ENCODE measurements at regions not wholly inside any gene's neighbourhood (a gene's known extent, or its start where the extent isn't known, plus 50 kb on each side); places are given as distances from the start of the nearest gene placed in this dataset.
"Not testable (repeated sequence)": the region's sequence is repeated elsewhere in the genome, so short reads cannot be mapped to it uniquely, and the experiment has no call there.

- DNase-seq: no peak
These were observed 523.4 kb downstream of the TENT5A start for GRCh38 chr6:81228912-81229555.

GRCh38 chr6:81226957-81227356, 525.5 kb downstream of the TENT5A start:
- DNase-seq: no peak

GRCh38 chr6:81216668-81217067, 535.8 kb downstream of the TENT5A start:
- DNase-seq: no peak

GRCh38 chr6:81215092-81215432, 537.4 kb downstream of the TENT5A start:
- no peak for DNase-seq

GRCh38 chr6:81214414-81215091, 537.9 kb downstream of the TENT5A start:
- no peak for DNase-seq

GRCh38 chr6:81204731-81205130, 547.8 kb downstream of the TENT5A start:
- peak; percentile 81 for DNase-seq

- no peak for DNase-seq
These were observed 558.1 kb downstream of the TENT5A start for GRCh38 chr6:81194374-81194773.

GRCh38 chr6:81172056-81172740, 580.3 kb downstream of the TENT5A start:
- DNase-seq: no peak

GRCh38 chr6:81169166-81169565, 583.3 kb downstream of the TENT5A start:
- DNase-seq: no peak

GRCh38 chr6:81166770-81167169, 585.7 kb downstream of the TENT5A start:
- no peak for DNase-seq

GRCh38 chr6:81158956-81159355, 593.5 kb downstream of the TENT5A start:
- DNase-seq: no peak

GRCh38 chr6:81148751-81149150, 603.7 kb downstream of the TENT5A start:
- no peak for DNase-seq

GRCh38 chr6:81145506-81145905, 607.0 kb downstream of the TENT5A start:
- no peak for DNase-seq

GRCh38 chr6:81144346-81144745, 608.1 kb downstream of the TENT5A start:
- no peak for DNase-seq

GRCh38 chr6:81138236-81138635, 614.2 kb downstream of the TENT5A start:
- no peak for DNase-seq

GRCh38 chr6:81130969-81131368, 621.5 kb downstream of the TENT5A start:
- no peak for DNase-seq

GRCh38 chr6:81130061-81130460, 622.4 kb downstream of the TENT5A start:
- no peak for DNase-seq

- no peak for DNase-seq
These were observed 623.8 kb downstream of the TENT5A start for GRCh38 chr6:81128671-81129070.

- DNase-seq: no peak
These were observed 626.3 kb downstream of the TENT5A start for GRCh38 chr6:81126150-81126549.

- no peak for DNase-seq
These were observed 632.2 kb downstream of the TENT5A start for GRCh38 chr6:81120280-81120679.

- DNase-seq: no peak
These were observed 646.5 kb downstream of the TENT5A start for GRCh38 chr6:81105998-81106397.

- DNase-seq: no peak
These were observed 654.2 kb downstream of the TENT5A start for GRCh38 chr6:81098109-81098814.

GRCh38 chr6:81096464-81096863, 656.0 kb downstream of the TENT5A start:
- not testable (repeated sequence) for DNase-seq

- DNase-seq: no peak
These were observed 659.4 kb downstream of the TENT5A start for GRCh38 chr6:81093051-81093450.

Measured in NCI-H748 treated with DMSO at 0.1 percent for 48 hours (cell line).